Amniotic epithelial cell (primary cell): ENCODE measurements at regions not wholly inside any gene's neighbourhood (a gene's known extent, or its start where the extent isn't known, plus 50 kb on each side); places are given as distances from the start of the nearest gene placed in this dataset.

Experiments used
- DNase-seq: peaks from one replicate; pipeline ENCODE4 v3.0.0-alpha.2; 2010; ENCODE audit warnings: low read depth

DNA sequence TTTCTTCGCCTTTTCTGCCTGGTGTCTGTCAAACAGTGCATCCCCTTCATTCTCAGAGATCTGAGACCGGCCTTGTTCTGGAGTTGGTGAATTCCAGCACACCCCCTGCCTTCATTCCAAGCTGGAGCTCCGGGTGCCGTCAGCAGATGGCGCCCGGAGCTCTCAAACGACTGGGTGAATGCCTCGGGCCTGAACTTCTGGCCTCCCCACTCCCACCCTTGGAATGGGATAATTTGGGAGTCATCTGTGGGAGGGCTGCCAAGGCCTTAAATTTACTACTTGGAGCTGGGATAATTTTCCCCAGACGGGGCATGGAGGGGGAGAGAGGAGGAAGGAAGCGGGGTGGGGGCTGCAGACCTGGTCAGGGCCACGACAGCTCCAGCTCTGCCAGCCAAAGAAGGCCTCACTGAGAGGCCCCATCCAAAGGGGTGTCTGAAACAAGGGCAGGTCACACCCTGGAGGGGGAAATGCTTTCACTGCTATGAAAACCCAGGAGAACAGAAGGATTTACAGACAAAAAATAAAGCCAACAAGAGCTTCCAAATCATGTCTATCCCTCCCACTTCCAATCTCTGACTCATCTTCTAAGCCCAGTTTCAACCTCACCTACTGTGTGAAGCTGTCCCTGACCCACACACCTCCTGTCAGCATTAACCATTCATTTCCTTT is 187.9 kb downstream of the OPA1 start:
- DNase-seq = peak; percentile 81

DNA sequence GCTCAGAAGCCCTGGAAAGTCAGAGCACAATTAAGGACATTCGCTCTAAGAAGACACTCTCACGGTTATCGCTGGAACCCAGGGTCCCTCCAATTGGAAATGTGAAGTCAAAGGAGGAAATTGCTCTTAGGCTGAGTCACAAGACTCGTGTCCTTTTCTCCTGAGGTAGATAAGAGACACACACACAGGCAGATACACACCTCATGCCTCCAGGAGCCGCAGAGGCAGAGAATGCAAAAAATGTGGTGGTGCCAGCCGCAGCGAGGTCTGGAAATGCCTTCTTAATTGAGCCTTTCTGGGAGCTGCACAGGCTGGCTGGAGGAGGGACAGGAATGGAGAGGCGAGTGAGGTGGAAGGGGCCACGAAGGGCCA is 189.3 kb downstream of the OPA1 start:
- DNase-seq = peak; percentile 89

DNA sequence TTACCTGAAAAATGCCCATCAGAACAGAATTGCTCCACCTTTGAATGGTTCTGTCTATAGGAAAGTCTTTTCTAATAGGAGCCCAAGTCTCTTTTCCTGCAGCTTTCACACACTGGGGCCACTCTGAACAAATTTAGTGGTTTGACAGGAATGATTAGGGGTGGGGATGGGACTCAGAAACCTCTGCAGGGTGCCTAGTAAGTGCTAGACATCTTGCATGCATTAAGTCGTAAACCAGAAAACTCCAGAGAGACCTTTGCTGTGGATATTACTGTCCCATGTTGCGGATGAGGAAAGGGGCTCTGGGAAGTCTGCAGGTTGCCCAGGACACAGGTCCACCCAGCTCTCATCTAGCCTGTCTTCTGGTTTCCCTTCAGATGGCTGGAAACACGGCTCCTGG is 189.7 kb downstream of the OPA1 start:
- DNase-seq = no peak

GRCh38 chr3:193783166-193783896 is 190.3 kb downstream of the OPA1 start:
- DNase-seq = peak; percentile 71

DNA sequence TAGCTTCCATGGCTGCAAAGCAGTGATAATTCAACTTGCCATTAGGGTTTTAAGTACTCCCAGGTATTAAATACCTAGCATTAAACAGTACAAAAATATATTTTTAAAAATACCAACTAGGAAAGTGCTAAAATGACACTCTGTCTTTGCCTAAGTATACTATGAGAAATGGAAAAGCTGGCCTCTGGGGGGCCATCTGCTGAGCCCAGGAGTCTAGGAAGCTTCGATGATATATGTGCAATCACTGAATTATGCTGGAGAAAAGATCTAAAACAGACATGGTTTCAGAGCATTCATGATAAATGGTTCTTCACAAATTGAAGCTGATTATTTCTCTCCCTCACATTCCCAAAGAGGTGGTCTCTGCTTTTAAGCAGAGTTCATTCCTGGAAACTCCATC is 191.8 kb downstream of the OPA1 start:
- DNase-seq = no peak

- no peak for DNase-seq
These were observed 194.5 kb downstream of the OPA1 start for GRCh38 chr3:193787496-193787870.

DNA sequence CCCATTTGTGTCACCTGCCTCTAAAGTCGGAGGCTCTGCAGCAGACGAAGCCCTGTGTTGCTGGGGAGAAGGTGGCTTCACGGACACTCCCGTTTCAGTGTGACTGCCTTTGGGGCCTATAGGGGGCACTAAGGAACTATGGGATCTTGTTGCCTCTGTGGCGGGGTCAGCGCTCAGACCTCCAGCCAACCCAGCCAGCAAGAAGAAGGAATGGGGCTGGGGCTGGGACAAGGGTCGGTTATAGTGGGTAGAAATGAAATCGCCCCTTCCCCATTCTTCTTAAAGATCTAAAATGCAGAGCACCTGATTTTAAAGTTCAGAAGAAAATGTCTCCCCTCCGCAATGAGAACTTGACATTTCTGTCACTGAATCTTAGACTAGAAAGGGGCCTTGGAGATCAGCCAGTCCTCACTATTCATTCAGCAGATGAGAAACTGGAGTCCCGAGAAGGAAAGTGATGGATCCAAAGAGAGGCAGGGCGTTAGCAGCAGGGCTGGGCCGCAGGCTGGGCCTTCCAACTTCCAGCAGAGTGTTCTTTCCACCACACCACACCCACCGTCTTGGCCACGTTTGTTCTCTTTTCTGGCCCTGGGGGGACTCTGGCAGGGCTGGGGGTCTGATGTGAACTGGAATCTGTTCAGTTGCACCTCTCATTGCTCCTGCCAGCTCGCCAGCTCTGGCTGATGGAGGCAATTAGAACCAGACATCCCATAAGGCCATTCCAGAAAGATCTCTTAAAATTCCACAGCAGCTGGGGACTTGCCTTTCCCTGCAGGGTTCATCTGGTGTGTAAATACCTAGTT is 195.4 kb downstream of the OPA1 start:
- DNase-seq = peak; percentile 60

GRCh38 chr3:193789455-193789854 is 196.4 kb downstream of the OPA1 start:
- DNase-seq = no peak

DNA sequence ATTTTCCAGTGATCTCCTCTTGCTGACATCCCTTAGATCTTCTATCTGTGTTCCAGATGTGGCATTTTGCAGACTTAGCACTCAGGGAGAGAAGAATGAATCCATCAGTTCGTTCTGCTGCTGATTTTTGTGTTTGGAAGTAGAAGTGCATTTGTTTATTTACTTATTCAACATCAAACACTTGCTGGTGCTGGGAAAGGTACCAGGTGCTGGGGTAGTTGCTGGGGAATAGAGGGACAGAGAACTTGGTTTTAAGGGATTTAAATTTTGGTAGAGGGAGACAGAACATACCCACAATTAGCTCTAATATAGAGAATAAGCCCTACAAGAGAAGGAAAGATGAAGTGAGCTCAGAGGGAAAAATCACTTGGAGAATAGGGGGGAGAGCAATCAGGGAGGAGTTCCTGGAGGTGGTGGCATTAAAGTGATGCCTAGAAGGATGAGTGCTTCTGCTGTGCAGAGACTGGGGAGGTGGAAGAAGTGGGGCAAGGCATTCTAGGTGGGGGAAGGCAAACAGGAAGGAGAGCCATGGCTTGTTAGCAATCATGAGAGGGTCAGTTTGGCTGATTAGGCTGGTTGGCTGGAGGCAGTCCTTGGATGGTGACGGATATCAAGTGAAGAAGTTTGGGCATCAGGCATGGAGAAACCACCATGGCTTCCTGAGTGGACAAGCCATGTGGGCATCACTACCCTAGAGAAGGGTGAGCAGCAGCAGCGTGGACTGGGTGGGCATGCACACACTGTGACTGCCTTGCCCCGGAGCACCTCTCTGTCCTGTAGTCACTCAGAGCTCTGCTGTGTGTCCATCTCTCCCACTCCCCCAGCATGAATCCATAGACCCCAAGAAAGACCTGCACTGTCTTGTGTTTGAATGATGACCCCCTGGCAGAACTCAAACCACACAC is 197.3 kb downstream of the OPA1 start:
- no peak for DNase-seq

DNA sequence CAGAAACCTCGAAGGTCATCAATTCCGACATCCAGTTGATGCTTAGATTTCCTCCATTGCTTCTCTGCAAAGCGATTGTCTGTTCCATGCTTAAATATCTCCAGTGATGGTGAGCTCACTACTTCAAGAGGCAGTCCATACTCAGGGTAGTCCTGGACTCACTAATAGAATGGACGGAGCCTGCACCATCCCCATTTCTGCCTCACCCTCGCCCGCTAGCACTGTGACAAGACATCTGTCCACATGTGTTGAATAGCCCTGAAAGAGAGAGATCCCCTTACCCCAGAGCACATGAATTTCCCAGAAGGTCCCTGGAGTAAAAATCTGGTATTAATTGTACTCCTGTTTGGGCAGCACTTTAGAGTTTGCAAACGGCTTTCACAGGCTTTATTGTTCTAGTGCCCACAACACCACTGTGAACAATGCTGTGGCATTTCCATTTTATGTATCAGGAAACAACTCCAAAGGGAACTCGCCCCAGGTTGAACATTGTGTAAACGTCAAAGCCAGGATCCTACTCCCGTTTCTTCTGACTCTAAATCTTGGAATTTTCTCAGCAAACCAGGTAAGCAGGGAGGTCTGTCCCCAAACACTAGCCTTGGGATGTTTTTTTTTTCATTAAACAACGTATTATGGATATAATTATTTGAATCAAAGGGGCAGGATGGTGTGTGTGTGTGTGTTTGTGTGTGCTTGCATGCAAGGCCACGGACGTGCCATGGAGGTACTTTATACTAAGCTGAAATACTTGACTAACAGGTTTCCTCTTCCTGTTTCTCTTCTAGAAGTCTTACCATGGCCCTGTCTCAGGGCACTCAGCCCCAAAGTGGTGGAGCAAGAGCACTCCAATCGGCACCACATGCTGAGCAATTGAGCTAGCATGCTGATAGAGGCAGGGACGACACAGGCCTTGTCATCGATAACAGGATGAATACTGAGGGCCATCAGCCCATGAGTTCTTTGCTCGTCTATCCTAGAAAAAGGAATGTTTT is 198.3 kb downstream of the OPA1 start:
- DNase-seq = no peak

DNA sequence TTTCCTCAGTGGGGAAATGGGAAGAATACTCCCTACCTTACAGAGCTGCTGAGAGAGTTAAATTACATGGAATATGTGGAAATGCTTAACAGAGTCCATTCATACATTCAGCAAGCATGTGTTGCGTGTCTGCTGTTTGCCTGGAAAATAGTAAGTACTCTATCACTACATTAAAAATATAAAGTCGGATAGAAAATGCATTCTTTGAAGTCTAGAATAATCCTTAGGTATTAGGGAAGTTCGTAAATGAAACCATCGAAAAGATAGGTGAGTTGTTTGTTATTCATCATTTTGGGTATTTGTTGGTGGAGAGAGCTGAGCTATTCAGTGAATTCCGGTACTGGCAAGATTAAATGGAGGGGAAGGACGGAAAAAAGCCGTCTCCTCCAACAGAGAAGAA is 200.1 kb downstream of the OPA1 start:
- no peak for DNase-seq

- peak; percentile 86 for DNase-seq
These were observed 201.2 kb downstream of the OPA1 start for GRCh38 chr3:193794002-193794881.

DNA sequence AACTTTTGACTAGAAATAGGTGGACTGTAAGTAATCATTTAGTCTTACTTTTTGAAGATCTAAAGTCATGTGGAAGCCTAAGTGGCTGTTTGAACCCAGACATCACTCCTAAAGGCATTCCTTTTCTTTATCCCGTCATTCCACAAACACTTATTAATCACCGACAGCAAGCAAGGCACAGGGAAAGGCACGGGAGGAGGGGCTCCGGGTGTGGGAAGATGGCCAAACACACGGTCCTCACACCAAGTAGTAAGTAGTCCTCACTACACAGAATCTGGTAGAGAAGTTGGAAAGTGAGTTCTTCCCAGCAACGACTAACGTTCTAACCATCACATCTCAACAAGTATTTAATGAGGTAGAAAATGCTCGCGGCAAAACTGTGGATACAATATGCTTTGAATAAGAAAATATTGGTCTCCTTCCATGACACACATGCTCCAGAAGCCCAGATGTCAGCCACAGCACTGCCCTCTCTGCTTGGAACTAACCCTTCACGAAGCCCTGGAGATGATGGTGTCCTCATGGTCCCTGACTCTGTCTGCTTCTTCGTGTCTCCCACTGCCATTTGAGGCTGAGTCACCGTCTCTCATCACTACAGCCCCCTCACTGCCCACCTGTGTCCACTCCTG is 202.2 kb downstream of the OPA1 start:
- no peak for DNase-seq

GRCh38 chr3:193796089-193796488 is 203.1 kb downstream of the OPA1 start:
- DNase-seq = no peak

DNA sequence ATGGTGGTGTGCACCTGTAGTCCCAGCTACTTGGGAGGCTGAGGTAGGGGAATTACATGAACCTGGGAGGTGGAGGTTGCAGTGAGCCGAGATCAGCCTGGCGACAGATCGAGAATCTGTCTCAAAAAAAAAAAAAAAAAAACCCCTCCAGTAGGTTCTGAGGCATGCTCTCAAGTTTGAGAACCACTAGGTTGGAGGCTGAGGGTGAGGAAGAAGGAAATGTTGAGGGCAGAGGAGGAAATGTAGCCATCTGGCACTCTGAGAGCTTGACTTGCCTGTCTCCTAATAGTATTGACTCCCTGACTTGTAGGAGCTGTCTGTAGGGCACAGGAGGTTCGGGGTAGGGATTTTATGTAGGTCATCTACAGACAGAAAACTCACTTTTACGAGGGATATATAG is 204.6 kb downstream of the OPA1 start:
- no peak for DNase-seq

DNA sequence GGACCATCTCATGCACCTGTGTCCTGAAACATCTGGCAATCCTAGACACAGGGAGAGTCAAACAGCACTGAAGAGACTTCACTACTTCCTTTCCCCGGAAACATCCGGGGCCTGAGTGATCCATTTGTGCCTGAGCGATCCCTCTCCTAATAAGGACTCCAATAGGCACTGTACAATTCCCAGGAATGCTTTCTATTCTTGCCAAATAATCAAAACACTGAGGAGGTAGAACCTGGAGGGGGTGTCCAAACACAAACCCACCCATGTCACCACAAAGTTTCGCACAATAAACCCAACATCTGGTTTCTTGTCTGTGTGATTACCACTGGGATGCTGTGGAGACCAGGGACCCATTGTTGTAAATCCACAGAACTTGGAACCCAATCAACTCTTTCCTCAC is 205.0 kb downstream of the OPA1 start:
- no peak for DNase-seq

DNA sequence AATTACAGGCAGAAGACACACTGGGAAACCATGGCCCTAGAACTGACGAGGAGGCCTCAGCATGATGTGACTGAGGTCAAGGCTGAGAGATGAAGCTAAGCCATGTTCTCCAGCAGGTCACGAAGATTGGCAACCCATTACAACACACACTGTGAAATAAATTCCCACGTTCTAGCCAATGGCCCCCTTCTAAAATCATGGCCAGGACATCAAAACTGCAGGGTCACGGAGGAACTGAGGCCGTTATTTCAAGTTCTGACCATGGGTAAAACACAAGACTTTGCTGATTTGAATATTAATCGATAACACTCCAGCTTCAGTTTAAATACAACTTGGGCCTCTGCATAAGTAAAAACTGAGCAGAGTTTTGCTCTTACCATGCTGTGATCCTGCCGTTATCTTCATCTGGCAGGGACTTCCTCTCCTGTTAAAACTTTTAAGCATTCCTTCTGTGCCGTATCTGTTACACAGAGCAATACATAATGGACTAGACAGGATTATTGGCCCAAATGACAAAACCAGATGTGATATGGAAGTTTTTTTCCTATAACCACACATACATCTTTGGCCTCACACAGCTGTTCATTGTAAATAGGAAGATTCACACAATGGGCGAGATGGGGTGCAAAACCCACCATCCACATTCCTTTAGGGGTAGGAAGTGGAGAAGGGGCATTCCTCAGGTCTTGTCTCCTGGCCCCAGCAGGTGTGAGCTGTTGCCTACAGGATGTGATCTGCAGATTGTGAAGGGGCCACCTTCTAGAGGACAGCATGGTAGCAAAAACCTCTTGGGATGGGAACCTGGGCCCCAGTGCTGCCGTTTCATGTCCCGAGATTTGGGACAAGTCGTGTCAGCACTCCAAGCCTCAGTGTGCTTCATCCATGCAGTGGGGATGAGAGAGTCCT is 207.4 kb downstream of the OPA1 start:
- no peak for DNase-seq

GRCh38 chr3:193801097-193801496 is 208.1 kb downstream of the OPA1 start:
- DNase-seq = no peak
